HG03521 (cell line): ENCODE measurements at regions not wholly inside any gene's neighbourhood (a gene's known extent, or its start where the extent isn't known, plus 50 kb on each side); places are given as distances from the start of the nearest gene placed in this dataset.
"Not testable (repeated sequence)": the region's sequence is repeated elsewhere in the genome, so short reads cannot be mapped to it uniquely, and the experiment has no call there.

ENCODE experiments used
- ATAC-seq: cut with Tn5 transposase; IDR thresholded peaks from one replicate; pipeline ENCODE4 v1.9.1; 2021; ENCODE audit warnings: mild to moderate bottlenecking, moderate library complexity; ENCODE audit not compliant: unreplicated experiment

DNA sequence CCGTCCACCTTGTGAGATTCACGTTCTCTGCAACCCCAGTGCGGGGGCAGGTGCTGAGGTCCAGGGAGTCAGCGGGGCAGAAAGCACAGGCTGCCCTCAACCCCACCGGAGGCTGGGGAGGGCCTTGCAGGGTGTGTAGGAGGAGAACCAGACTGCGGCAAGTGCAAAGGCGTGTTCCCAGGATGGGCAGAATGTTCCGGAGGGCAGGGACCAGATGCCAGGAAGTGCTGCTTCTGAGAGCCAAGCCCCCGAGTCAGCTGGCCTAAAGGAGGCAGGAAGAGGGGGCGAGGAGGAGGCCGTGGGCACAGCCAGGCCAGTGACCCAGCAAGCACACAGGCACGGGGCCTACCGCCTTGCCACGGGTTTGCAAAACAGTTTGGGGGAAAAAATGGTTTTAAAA is 193.8 kb upstream of the AJAP1 start:
- ATAC-seq: no peak

DNA sequence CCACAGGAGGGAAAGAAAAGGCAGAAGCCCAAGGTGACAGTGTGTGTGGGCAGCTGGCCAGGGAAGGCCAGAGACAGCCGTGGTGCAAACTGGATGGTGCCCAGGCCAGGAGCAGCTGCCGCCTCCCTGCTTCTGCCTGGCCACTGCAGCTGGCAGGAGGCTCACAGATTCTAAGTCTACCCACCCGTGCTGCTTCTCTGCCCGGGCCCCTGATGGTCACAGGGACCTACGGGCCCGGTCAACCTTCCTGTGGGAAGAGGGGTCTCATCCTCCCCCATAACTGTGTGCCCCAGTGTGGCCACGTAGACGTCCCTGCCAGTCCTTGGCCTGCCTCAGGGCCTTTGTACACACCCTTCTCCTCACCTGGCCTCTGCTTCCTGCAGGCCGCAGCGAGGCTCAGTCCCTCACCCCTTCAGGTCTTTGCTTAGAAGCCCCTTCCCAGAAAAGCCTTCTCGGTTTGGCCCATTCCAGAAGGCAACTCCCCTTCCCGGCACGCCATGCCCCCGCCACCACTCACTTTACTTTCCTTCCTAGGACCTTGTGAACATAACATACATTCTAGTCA is 192.6 kb upstream of the AJAP1 start:
- ATAC-seq: no peak

DNA sequence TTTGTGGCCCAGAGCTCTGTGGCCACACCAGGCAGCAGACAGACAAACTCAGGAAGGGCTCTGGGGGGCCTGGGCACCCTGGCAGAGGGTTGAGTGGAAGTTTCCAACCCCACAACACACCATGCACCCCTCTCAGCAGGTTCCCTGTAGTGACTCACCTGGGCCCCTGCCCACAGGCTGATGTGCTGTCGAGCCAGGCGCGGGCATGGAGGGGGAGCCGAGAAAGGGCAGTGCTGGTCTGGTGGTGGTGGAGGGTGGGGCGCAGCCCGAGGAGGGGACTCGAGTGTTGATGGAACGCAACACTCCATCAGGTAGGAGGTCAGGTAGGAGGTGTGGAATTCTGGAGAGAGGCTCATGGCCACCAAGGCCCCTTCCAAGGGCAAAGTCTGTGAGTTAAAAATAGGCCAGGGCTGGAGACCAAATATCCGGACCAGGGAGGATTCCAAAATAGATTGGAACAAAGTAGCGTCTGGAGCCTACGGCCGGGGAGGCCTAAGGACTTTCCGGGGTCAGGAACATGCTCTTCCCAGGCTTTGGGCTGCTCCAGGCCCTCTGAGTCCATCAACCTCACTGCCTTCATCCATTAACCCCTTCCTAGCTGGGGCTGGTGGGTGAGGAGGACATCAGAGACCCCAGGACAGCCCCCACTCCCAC is 191.5 kb upstream of the AJAP1 start:
- no peak for ATAC-seq

DNA sequence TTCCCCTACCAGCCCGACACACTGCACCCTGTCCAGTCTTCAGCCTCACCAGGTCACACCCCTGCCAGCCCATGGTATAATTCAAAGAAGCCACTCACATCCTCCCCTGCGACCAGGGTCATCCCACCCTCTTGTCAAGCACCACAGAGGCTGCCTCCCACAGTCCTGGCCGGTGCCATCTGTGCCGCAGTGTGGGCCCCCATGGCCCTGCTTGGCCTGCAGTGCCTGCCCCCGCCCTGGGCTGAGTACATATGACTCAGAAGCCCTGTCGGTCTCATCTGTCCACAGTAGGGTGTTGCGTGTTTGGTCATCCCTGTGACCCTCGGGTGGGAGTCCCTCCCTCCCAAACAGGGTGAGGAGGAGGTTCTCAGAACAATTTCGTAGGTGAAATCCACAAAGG is 190.8 kb upstream of the AJAP1 start:
- no peak for ATAC-seq

DNA sequence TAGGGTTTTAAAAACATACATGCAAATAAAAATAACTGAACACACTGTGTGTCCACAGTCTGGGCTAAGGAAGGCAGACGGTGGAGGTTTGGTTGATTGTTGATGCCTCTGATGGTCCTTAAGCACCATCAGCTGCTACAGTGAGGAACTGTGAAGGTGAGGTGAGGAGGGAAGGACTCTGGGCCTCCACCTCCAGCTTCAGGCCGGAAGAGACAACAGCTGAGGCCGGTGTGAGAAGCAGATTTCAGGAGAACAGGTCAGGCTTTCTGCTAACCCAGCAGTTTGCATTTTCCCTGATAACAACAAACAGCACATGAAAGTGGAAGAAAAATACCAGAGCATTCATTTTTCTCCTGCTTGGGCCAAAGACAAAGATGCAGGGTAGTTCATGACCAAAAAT is 189.9 kb upstream of the AJAP1 start:
- ATAC-seq: no peak

GRCh38 chr1:4467241-4467640 is 187.2 kb upstream of the AJAP1 start:
- no peak for ATAC-seq

GRCh38 chr1:4468386-4468785 is 186.0 kb upstream of the AJAP1 start:
- ATAC-seq: no peak

DNA sequence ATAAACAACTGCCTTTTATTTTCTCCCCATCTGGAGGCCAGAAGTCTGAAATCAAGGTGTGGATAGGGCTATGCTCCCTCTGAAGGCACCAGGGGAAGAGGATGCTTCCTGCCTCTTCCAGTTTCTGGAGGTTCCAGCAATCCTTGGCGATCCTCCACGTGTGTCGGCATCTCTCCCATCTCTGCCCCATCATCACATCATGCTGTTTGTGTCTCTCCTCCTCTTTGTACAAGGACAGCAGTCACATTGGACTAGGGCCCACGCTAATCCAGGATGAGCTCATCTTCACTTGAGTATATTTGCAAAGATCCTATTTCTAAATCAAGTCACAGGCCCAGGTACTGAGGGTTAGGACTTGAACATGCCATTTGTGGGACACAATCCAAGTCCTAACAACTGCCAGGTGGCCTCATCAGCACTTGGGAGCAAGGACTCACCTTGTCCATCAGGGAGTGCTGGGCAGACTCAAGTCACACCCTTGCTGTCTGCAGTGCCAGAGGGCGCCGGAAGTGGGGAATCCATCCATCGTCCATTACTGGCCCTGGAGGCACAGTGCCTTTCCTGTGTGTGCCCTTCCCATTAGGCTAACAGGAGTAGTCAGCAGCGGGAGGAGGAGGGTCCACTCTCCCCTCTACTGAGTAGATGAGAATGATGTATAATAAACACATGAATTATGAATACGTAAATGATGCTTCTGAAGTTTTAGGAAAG is 185.4 kb upstream of the AJAP1 start:
- ATAC-seq: no peak

DNA sequence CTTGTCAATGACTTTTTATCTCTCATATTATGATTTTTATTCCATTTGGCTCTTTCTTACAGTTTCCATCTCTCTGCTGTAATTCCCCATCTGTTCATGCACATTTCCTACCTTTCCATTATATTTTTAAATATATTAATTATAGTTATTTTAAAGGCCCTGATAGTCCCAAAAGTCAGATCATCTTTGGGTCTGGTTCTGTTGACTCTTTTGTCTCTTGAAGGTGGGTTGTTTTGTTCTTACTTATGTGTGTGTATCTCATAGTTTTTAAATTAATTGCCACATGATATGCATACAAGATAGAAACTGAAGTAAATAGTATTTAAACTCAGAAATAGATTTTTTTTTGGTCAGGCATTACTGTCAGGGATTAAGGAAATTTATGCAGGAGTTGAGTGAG is 178.0 kb upstream of the AJAP1 start:
- ATAC-seq: no peak

DNA sequence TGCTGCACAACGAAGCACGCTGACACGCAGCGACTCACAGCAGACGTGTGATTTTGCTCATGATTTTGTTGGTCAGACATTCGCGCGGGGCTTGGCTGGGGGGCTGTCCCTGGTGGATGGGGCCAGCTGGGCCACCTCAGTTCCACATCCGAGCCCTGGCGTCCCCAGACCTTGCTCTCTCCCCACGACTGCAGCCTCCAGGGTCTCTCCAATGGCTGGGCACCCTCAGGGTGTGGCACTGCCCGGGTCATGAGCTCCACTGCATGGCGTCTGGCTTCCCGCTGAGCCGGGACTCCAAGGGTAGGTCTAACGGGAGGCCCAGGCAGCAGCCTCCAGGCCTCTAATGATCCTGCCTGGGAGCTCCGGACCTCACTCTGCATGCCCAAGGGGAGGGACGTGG is 173.0 kb upstream of the AJAP1 start:
- ATAC-seq: no peak

DNA sequence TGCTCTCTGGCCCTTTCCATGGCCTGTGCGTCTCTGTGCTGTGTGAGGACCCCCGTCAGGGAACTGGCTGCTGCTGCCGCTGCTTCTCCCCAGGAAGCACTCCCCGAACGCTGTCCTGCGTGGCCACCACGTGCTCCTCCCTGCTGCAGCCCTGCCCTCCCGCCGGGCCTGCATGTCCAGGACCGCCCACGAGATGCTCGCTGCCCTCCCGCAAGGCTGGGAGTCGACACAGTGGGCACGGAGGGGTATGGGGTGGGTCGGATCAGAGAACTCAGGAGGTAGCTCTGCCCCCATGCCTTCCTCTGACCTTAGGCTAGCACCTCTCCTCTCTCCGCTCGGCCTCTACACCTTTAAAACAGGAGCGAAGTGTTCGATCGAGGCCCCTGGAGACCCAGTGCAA is 171.9 kb upstream of the AJAP1 start:
- no peak for ATAC-seq

GRCh38 chr1:4483021-4483625 is 171.3 kb upstream of the AJAP1 start:
- no peak for ATAC-seq

DNA sequence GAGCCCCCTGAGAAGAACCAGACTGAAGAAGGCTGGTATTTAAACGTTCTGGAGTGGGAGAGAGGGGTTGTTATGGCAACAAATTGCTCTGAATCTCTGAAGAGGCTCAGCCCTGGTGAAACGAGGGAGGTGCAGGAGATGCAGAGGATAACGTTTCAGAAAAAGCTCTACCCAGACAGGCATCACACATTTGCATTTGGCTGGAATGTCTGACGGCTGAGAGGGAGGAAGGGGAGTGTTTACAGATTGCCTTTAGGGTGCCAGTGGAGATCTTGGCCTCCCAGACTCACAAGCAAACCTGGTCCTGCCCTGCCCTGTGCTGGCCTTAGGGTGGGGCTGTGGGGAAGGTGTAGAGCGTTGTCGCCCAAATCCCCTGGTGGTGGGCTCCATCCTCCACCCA is 169.0 kb upstream of the AJAP1 start:
- no peak for ATAC-seq

GRCh38 chr1:4485878-4486277 is 168.5 kb upstream of the AJAP1 start:
- no peak for ATAC-seq

- no peak for ATAC-seq
These were observed 167.8 kb upstream of the AJAP1 start for GRCh38 chr1:4486408-4487120.

- ATAC-seq: no peak
These were observed 166.4 kb upstream of the AJAP1 start for GRCh38 chr1:4488018-4488417.

DNA sequence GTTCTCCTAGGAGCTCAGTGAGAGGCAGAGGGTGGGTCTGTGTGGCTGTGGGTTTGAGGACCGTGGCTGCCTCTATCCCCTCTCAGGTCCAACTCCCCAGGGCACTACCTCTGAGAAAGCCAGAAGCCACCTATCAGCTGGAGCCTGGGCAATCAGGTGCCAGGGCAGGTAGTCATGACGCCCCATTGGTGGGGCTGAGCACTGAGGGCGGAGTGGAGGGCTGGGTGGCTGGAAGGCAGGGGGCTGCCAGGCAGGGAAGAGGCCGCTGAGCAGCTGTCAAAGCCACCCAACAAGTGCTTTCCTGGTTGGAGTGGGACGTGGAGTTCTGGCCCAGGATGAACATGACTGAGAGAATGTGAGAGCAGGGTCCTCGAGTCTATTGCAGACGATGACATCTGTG is 164.9 kb upstream of the AJAP1 start:
- ATAC-seq: no peak

GRCh38 chr1:4489992-4490391 is 164.4 kb upstream of the AJAP1 start:
- ATAC-seq: not testable (repeated sequence)

- ATAC-seq: no peak
These were observed 160.4 kb upstream of the AJAP1 start for GRCh38 chr1:4494027-4494426.

DNA sequence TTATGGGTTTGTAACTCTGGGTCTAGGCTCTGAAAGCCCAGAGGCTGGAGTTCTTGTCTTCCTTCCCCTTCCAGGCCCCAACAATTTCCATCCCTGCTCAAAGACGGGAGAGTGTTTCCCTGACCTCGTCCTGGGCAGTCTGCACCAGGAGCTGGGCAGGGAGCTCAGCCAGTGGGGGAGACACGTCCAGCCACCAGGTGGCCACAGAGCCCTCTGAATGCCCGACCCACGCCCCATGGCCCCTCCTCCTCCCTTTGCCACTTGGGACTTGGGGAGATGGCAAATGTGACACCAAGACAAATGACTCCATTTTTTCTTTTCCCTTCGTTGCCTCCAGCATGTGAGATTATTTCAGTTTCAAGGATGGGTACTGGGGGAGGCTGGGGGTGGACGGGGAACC is 159.9 kb upstream of the AJAP1 start:
- ATAC-seq: no peak

DNA sequence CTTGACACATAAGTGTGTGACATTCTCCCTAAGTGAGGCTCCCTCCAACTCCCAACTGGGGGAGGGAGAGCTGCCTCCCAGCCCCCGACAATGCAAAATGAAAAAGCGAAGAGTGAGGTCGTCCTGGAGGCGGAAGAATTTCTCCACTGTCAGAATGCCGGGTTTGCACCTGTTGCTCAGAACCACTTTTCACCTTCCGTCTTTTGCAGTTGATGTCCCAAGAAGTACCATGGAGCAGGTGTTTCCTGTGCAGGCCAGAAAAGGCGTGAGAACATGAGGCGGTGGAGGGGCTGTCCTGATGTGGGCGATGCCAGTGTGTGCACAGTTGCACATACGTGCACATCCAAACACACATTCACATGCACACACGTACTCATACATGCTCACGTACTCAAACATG is 158.6 kb upstream of the AJAP1 start:
- no peak for ATAC-seq

DNA sequence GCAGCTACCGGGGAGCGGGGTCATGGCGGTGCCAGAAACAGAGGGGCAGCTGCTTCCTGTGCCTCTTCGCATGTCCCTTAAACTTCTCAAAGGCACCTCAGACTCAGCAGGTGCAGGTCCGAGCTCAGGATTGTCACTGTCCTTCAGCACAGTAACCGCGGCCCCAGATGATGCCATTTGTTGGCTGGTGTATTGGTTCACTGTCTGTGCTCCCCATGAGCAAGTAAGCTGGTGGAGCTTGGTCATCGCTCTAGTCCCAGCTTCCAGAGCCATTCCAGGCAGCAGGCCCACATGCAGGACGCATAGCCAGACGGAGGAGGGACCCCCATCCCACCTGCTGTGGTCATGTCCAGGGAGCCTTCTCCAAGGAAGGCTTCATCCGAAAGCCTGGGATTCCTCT is 154.0 kb upstream of the AJAP1 start:
- ATAC-seq: no peak
